Spleen (tissue), 11 donors: ENCODE measurements at regions not wholly inside any gene's neighbourhood (a gene's known extent, or its start where the extent isn't known, plus 50 kb on each side); places are given as distances from the start of the nearest gene placed in this dataset.
"Not testable (repeated sequence)": the region's sequence is repeated elsewhere in the genome, so short reads cannot be mapped to it uniquely, and the experiment has no call there.

Experiments
- DNase-seq: peaks from one replicate; pipeline ENCODE4 v3.0.0-alpha.2; 2020
- H3K27ac ChIP-seq, 8 donors: fragments of 200-600 bp; sonication (generic) in 7 of 8; 1 replicate in 4 of 8; 2 replicates in 4 of 8; pipeline versions ENCODE4 v1.5.0 to v1.8.0; 2016 to 2021; ENCODE audit warnings: inconsistent platforms in 4 of 8, mild to moderate bottlenecking in 4 of 8, moderate library complexity in 1 of 8
- H3K27me3 ChIP-seq, 7 donors: fragments of 200-600 bp; sonication (generic) in 6 of 7; replicated peaks in 1 of 7; 1 replicate in 4 of 7; 2 replicates in 3 of 7; pipeline versions ENCODE4 v1.5.0 to v1.8.0; 2016 to 2021; ENCODE audit warnings: inconsistent platforms in 3 of 7, mild to moderate bottlenecking in 1 of 7
- H3K36me3 ChIP-seq, 6 donors: fragments of 200-600 bp; sonication (generic) in 5 of 6; 1 replicate in 4 of 6; 2 replicates in 2 of 6; pipeline versions ENCODE4 v1.5.0 to v1.8.0; 2016 to 2021; ENCODE audit warnings: inconsistent platforms in 2 of 6
- H3K4me1 ChIP-seq, 6 donors: fragments of 200-600 bp; sonication (generic) in 5 of 6; 1 replicate in 3 of 6; 2 replicates in 3 of 6; pipeline versions ENCODE4 v1.5.0 to v1.8.0; 2016 to 2021; ENCODE audit warnings: inconsistent platforms in 3 of 6
- H3K4me3 ChIP-seq, 8 donors: fragments of 200-600 bp; sonication (generic) in 7 of 8; 1 replicate in 4 of 8; 2 replicates in 4 of 8; pipeline versions ENCODE4 v1.5.0 to v1.8.0; 2016 to 2021; ENCODE audit warnings: inconsistent platforms in 4 of 8, mild to moderate bottlenecking in 4 of 8, moderate library complexity in 2 of 8
- H3K9me3 ChIP-seq, 8 donors: fragments of 200-600 bp; sonication (generic) in 7 of 8; 1 replicate in 4 of 8; 2 replicates in 4 of 8; pipeline versions ENCODE4 v1.5.0 to v1.8.0; 2016 to 2021; ENCODE audit warnings: inconsistent platforms in 4 of 8
- POLR2A ChIP-seq, 3 donors: fragments of 450-650 bp; IDR thresholded peaks; one replicate each; pipeline ENCODE4 v1.5.1; 2017; ENCODE audit warnings: antibody characterized with exemption in 3 of 3, mild to moderate bottlenecking in 1 of 3
- POLR2AphosphoS5 ChIP-seq, 3 donors: sonication (generic); formaldehyde crosslinking; IDR thresholded peaks; one replicate each; pipeline ENCODE4 v1.5.1; 2017; ENCODE audit warnings: antibody characterized with exemption in 3 of 3
- WGBS, 5 donors: extraction: QIAGEN DNeasy Blood & Tissue Kit in 3 of 5; methylation state at CpG; one replicate each; pipeline versions ENCODE4 v1.1.5 to v1.1.7; 2013 to 2018; 5-methylcytosine and 5-hydroxymethylcytosine counted together
- intact Hi-C: fragments of 100-400 bp; cut with DNase I; formaldehyde crosslinking; loops from one replicate; pipeline ENCODE4 v1.15.0; 2023; ENCODE audit warnings: low total_unique reads
- TF ChIP-seq, protein P1 (sequence below), 11 experiments: fragments of 200-600 bp in 7 of 11; fragments of 450-650 bp in 4 of 11; sonication (generic) in 4 of 11; IDR thresholded peaks in 8 of 11; conservative IDR thresholded peaks in 3 of 11; 1 replicate in 7 of 11; 2 replicates in 4 of 11; pipeline versions ENCODE4 v1.4.0 to v1.8.0; 2016 to 2021; ENCODE audit warnings: antibody characterized with exemption in 11 of 11, inconsistent platforms in 4 of 11, mild to moderate bottlenecking in 1 of 11
- donor health status: healthy with polysubstance abuse.
- donor health status: DM: no; HTN: no; CAD: no; lungs with moderate emphysema.
- donor health status: DM: no; HTN: no; CAD: no.
- donor health status: Bipolar disorder and iron deficiency.
- donor health status: healthy.
- donor health status: DM: no; HTN: no; CAD: no.
- donor health status: DM: yes; HTN: yes; CAD: no.

- Histone ChIP-seq H3K27me3 (no peaks in the 10 kb centered on the region), H3K4me1 (no peaks in the 10 kb centered on the region), H3K27ac (no peak overlapping the region), H3K36me3 (no peaks in the 10 kb centered on the region), H3K4me3 (no peak overlapping the region), H3K9me3 (peaks cover 0 to 13% (median 1%) of the 10 kb centered on the region in 8 donors)
- TF ChIP-seq POLR2AphosphoS5 (IDR thresholded peaks at IDR 0.05), result no peak
- TF ChIP-seq, protein P1, sequence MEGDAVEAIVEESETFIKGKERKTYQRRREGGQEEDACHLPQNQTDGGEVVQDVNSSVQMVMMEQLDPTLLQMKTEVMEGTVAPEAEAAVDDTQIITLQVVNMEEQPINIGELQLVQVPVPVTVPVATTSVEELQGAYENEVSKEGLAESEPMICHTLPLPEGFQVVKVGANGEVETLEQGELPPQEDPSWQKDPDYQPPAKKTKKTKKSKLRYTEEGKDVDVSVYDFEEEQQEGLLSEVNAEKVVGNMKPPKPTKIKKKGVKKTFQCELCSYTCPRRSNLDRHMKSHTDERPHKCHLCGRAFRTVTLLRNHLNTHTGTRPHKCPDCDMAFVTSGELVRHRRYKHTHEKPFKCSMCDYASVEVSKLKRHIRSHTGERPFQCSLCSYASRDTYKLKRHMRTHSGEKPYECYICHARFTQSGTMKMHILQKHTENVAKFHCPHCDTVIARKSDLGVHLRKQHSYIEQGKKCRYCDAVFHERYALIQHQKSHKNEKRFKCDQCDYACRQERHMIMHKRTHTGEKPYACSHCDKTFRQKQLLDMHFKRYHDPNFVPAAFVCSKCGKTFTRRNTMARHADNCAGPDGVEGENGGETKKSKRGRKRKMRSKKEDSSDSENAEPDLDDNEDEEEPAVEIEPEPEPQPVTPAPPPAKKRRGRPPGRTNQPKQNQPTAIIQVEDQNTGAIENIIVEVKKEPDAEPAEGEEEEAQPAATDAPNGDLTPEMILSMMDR (IDR thresholded peaks at IDR 0.05 in 8 of 11, conservative IDR thresholded peaks at IDR 0.05 in 3 of 11), result no peak
- TF ChIP-seq POLR2A (IDR thresholded peaks at IDR 0.05), result no peak
- intact Hi-C loops, result no loop called here
- no peak for DNase-seq
- WGBS, 5 donors, result 37 to 79% (median 75%) methylated on average over 1 of the region's 1 CpG
Measured at GRCh38 chr4:95779447-95779846, 60.4 kb upstream of the PDHA2 start.

- Histone ChIP-seq H3K4me1 (no peaks in the 10 kb centered on the region), H3K4me3 (no peak overlapping the region), H3K27me3 (no peaks in the 10 kb centered on the region), H3K9me3 (peaks cover 0 to 13% (median 3%) of the 10 kb centered on the region in 8 donors), H3K36me3 (no peaks in the 10 kb centered on the region), H3K27ac (no peak overlapping the region)
- DNase-seq, result no peak
- TF ChIP-seq POLR2AphosphoS5 (IDR thresholded peaks at IDR 0.05) (no peak), POLR2A (IDR thresholded peaks at IDR 0.05) (no peak)
- TF ChIP-seq, protein P1 (IDR thresholded peaks at IDR 0.05 in 8 of 11, conservative IDR thresholded peaks at IDR 0.05 in 3 of 11), result no peak
- intact Hi-C loops, result no loop called here
Measured at GRCh38 chr4:95778666-95779065, 61.2 kb upstream of the PDHA2 start.

GRCh38 chr4:95770605-95771004 is 69.3 kb upstream of the PDHA2 start:
- H3K36me3 ChIP-seq, H3K4me3 ChIP-seq, H3K27ac ChIP-seq, H3K4me1 ChIP-seq, intact Hi-C loops, DNase-seq, H3K27me3 ChIP-seq: not testable (repeated sequence)
- WGBS, 5 donors, result 63 to 78% (median 77%) methylated on average over 3 of the region's 3 CpGs
- H3K9me3 ChIP-seq, result peaks cover 0 to 11% (median 6%) of the 10 kb centered on the region in 8 donors

- Histone ChIP-seq H3K27ac (no peak overlapping the region), H3K4me1 (no peaks in the 10 kb centered on the region), H3K36me3 (no peaks in the 10 kb centered on the region), H3K27me3 (no peaks in the 10 kb centered on the region), H3K4me3 (no peak overlapping the region), H3K9me3 (peaks cover 0 to 13% (median 0%) of the 10 kb centered on the region in 8 donors)
- DNase-seq, result no peak
- 79 to 94% (median 81%) methylated on average over 3 of the region's 3 CpGs for WGBS, 5 donors
- TF ChIP-seq POLR2A (IDR thresholded peaks at IDR 0.05) (no peak), POLR2AphosphoS5 (IDR thresholded peaks at IDR 0.05) (no peak)
- TF ChIP-seq, protein P1 (IDR thresholded peaks at IDR 0.05 in 8 of 11, conservative IDR thresholded peaks at IDR 0.05 in 3 of 11), result no peak
- intact Hi-C loops, result no loop called here
Measured at GRCh38 chr4:95764961-95765360, 74.9 kb upstream of the PDHA2 start.

- no peak for DNase-seq
- no peak overlapping the region for H3K27ac ChIP-seq
- H3K36me3 ChIP-seq, result no peaks in the 10 kb centered on the region
- H3K4me3 ChIP-seq, result no peak overlapping the region
- TF ChIP-seq POLR2AphosphoS5 (IDR thresholded peaks at IDR 0.05) (no peak), POLR2A (IDR thresholded peaks at IDR 0.05) (no peak)
- TF ChIP-seq, protein P1 (IDR thresholded peaks at IDR 0.05 in 8 of 11, conservative IDR thresholded peaks at IDR 0.05 in 3 of 11), result no peak
- WGBS, 5 donors, result 83 to 91% (median 88%) methylated on average over 3 of the region's 3 CpGs
- no peaks in the 10 kb centered on the region for H3K27me3 ChIP-seq
- intact Hi-C loops, result no loop called here
- H3K4me1 ChIP-seq, result no peaks in the 10 kb centered on the region
- peaks cover 0 to 11% (median 0%) of the 10 kb centered on the region in 8 donors for H3K9me3 ChIP-seq
Measured at GRCh38 chr4:95761871-95762270, 78.0 kb upstream of the PDHA2 start.
